ENCODE measurements at regions not wholly inside any gene's neighbourhood (a gene's known extent, or its start where the extent isn't known, plus 50 kb on each side); places are given as distances from the start of the nearest gene placed in this dataset.

- TF ChIP-seq CTCF (IDR thresholded peaks at IDR 0.05; ENCODE audit: insufficient read depth, low read length), result no peak
- TF ChIP-seq REST (IDR thresholded peaks at IDR 0.05; ENCODE audit: insufficient replicate concordance, low read depth), result no peak
Observed at GRCh38 chr15:95594496-95594895, 736.0 kb upstream of the NR2F2 start.
